ENCODE measurements at regions not wholly inside any gene's neighbourhood (a gene's known extent, or its start where the extent isn't known, plus 50 kb on each side); places are given as distances from the start of the nearest gene placed in this dataset.
"Not testable (repeated sequence)": the region's sequence is repeated elsewhere in the genome, so short reads cannot be mapped to it uniquely, and the experiment has no call there.

GRCh38 chr9:102206432-102206831, 468.0 kb upstream of the GRIN3A start:
- DNase-seq (ENCODE audit: low spot score in 2 of 2) (no peak), FAIRE-seq (no peak)

DNA sequence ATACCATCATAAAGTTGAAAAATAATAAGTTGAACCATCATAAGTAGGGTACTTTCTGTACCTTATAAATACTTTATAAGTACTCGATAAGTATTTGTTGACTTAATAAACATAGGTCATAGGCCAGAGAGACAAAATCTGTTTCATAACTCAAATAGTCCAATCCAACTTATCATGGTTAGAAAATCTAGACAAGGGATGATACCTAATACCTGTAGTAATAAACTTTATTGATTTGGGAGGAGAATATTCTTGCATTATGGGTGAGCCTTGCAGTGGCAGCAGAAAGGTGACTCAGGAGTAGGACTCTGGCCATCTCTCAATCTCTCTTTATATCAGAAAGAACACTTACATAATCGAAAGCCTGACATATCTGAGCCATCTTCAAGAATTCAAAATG, 466.8 kb upstream of the GRIN3A start:
- no peak for FAIRE-seq

GRCh38 chr9:102202126-102202525, 463.7 kb upstream of the GRIN3A start:
- FAIRE-seq (no peak), DNase-seq (ENCODE audit: low spot score in 2 of 2) (no peak)

More for the DNA sequence above, 466.8 kb upstream of the GRIN3A start:
- DNase-seq (ENCODE audit: low spot score in 2 of 2) = no peak

DNA sequence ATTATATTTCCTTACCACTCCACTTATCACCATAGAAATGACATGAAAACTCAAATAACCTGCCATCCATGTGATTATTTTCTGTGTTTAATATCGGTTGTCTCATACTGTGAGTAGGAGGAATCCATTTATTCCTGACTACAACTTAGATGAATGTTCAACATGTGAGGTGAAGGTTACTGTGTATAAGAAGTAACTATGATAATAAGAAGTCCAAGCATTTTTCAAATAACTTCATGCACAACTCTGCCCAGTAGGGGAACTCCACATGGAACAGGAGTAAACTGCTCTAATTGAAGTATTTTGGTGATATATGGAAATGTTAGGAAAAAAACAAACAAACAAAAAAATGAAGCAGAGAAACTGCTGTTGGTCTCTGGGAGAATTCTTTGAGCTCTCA, 447.5 kb upstream of the GRIN3A start:
- FAIRE-seq = no peak
- DNase-seq (ENCODE audit: low spot score in 2 of 2) = no peak

DNA sequence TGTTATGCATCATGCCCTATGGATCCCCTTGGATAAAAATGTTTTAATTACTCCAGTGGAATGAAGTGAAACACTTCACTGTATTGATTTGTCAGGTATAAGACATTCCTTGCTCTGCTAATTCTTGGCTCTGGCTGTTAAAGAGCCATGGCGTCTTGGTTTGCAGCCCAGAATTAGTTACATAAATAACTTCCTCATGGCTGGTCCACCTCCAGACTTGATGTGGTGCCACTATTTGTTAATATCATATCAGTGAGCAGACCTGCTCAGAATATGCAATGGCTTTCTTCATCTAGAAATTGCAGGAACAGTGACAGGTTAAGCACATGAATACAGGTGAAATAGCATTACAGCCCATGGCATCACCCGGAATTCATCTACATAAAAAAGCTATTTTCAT, 446.9 kb upstream of the GRIN3A start:
- no peak for DNase-seq (ENCODE audit: low spot score in 2 of 2)
- no peak for FAIRE-seq

DNA sequence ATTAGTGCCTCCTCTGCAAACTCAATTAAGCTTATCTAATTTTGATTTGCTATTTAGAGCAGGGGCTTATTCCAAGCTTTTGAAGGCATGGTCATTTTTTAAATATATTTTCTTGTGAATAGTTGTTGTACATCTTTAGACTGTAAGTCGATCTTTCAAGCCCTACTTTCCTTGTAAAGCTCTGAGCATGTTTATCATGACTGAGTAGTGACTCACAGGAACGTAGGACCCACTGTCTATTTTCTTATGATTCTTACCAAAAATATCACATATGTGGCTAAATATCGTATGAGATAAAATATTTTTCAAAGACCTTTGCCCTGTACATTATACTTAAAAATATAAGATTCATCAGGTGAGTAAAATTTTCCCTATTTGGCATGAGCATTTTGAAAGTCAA, 440.4 kb upstream of the GRIN3A start:
- FAIRE-seq (no peak), DNase-seq (ENCODE audit: low spot score in 2 of 2) (no peak)

DNA sequence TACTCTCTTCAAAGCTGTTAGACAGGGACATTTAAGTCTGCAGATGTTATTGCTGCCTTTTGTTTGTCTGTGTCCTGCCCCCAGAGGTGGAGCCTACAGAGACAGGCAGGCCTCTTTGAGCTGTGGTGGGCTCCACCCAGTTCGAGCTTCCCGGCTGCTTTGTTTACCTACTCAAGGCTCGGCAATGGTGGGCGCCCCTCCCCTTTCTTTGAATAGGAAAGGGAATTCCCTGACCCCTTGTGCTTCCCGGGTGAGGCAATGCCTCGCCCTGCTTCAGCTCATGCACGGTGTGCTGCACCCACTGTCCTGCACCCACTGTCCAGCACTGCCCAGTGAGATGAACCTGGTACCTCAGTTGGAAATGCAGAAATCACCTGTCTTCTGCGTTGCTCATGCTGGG, 435.8 kb upstream of the GRIN3A start:
- not testable (repeated sequence) for DNase-seq (ENCODE audit: low spot score in 2 of 2); FAIRE-seq

DNA sequence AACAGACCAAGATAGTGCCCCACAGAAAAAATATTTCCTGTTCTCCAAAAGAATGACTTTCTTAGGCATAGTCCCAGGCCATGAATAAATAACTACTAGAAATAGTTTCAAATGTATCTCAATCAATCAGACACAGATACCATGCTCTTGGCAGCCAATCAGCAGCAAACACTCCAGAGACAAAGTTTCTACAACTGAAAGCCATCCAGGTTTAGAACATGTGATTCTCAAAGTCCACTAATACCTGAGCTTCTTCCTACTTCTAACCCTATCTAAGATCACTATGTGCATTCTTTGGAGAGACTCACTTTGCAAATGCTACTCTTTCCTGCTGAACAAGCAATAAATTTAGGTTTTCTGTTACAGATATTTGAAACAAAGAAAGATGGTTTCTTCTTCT, 425.8 kb upstream of the GRIN3A start:
- FAIRE-seq (no peak), DNase-seq (ENCODE audit: low spot score in 2 of 2) (no peak)

GRCh38 chr9:102153081-102153480, 414.6 kb upstream of the GRIN3A start:
- not testable (repeated sequence) for FAIRE-seq; DNase-seq (ENCODE audit: low spot score in 2 of 2)

- FAIRE-seq (no peak), DNase-seq (ENCODE audit: low spot score in 2 of 2) (no peak)
Observed at GRCh38 chr9:102135768-102136167, 397.3 kb upstream of the GRIN3A start.

- FAIRE-seq (no peak), DNase-seq (ENCODE audit: low spot score in 2 of 2) (no peak)
Observed at GRCh38 chr9:102124465-102124864, 386.0 kb upstream of the GRIN3A start.

- no peak for DNase-seq (ENCODE audit: low spot score in 2 of 2)
- FAIRE-seq = no peak
Observed at GRCh38 chr9:102114557-102114956, 376.1 kb upstream of the GRIN3A start.

- FAIRE-seq (no peak), DNase-seq (ENCODE audit: low spot score in 2 of 2) (no peak)
Observed at GRCh38 chr9:102113191-102113590, 374.7 kb upstream of the GRIN3A start.

GRCh38 chr9:102106439-102106838, 368.0 kb upstream of the GRIN3A start:
- FAIRE-seq (no peak), DNase-seq (ENCODE audit: low spot score in 2 of 2) (no peak)

GRCh38 chr9:102101723-102102122, 363.3 kb upstream of the GRIN3A start:
- DNase-seq (ENCODE audit: low spot score in 2 of 2) (no peak), FAIRE-seq (no peak)

DNA sequence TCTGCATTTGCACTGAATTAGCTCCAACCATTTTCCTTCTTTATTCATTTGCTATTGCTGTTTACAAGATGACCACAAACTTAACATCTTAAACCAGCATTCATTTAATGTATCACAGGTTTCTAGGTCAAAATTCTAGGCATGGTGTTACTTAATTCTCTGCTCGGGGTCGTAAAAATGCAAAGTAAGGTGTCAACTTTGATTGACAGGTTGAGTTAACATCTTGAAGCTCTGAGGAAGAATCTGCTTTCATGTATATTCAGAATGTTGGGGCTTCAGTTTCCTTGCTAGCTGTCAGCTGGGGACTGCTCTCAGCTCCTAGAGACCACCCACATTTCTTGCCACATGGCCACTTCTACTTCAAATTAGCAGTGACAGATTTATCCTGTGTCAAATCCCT, 348.7 kb upstream of the GRIN3A start:
- DNase-seq (ENCODE audit: low spot score in 2 of 2) (no peak), FAIRE-seq (no peak)

DNA sequence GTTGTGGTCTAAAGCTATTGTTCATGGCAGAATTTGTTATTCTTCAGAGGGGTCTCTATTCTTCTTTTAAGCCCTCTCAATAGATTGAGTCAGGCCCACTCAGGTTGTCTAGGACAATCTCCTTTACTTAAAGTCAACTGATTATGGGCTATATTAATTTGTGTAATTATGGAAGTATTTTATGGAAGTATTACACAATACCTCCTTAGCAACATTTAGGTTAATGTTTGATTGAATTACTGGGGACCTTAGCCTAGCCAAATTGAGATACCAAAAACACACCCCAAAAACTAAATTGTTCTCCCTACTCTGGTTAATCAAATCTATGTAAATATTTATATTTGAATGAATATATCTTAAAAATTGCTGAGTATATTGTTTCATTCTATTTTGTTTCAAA, 347.1 kb upstream of the GRIN3A start:
- FAIRE-seq (no peak), DNase-seq (ENCODE audit: low spot score in 2 of 2) (no peak)

- FAIRE-seq (no peak), DNase-seq (ENCODE audit: low spot score in 2 of 2) (no peak)
Observed at GRCh38 chr9:102072059-102072764, 333.8 kb upstream of the GRIN3A start.

DNA sequence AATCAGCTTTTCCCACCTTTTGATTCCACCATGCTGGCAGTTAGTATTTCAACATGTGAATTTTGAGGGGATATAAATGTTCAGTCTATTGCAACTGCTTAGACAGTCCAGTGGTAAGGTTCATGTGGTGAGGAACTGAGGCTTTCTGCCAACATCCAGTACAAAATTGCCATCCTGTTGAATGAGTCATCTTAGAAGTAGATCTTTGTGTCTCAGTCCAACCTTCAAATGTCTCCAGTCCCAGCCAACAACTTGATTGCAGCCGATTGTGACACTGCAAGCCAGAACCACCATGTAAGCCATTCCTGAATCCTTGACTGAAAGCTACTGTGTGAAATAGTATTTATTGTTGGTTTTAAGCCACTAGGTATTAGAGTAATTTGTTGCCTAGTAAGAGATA, 331.5 kb upstream of the GRIN3A start:
- DNase-seq (ENCODE audit: low spot score in 2 of 2) (no peak), FAIRE-seq (no peak)

GRCh38 chr9:102054811-102055210, 316.4 kb upstream of the GRIN3A start:
- no peak for DNase-seq (ENCODE audit: low spot score in 2 of 2)
- no peak for FAIRE-seq

DNA sequence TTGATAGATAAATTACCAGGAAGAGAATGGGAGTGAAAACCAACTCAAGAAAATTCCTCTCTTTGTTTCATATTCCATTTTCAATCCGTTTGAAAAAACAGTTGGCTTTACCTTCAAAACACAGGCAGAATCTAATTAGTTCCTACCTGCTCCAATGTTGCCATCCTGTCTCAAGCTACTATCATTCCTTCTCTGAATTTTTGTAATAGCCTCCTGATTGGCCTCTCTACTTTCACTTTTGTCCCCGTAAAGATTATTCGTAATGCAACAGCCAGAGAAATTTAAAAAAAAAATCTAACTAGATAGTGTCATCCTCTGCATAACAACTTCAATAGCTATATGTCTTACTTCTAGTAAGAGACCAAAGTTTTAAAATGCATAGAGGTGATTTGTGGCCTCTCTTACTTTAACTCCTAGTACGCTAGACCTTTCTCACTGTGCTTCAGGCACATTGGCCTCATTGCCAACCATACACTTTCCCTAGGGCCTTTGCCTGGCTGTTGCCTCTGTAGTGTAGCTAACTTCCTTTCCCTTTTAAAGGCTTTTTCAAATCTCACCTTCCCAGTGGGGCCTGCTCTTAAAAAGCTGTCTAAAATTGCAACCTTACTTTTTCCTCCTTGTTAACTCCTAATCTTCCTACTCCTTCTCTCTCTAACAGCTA, 311.3 kb upstream of the GRIN3A start:
- DNase-seq (ENCODE audit: low spot score in 2 of 2) = no peak

GRCh38 chr9:102047549-102047948, 309.1 kb upstream of the GRIN3A start:
- FAIRE-seq = no peak
- DNase-seq (ENCODE audit: low spot score in 2 of 2) = no peak

More for the DNA sequence above, 311.3 kb upstream of the GRIN3A start:
- no peak for FAIRE-seq
